ENCODE measurements at regions not wholly inside any gene's neighbourhood (a gene's known extent, or its start where the extent isn't known, plus 50 kb on each side); places are given as distances from the start of the nearest gene placed in this dataset.
"Not testable (repeated sequence)": the region's sequence is repeated elsewhere in the genome, so short reads cannot be mapped to it uniquely, and the experiment has no call there.

GRCh38 chrY:8905141-8905540 is 432.1 kb upstream of the TSPY4 start:
- no peaks in the 10 kb centered on the region for H4K20me1 ChIP-seq (replicated peaks; ENCODE audit: insufficient read depth)
- H3K27me3 ChIP-seq (ENCODE audit: insufficient read depth), result no peaks in the 10 kb centered on the region
- Mint-ChIP-seq H3K4me1 (no peaks in the 10 kb centered on the region), H3K36me3 (ENCODE audit: low read depth) (no peaks in the 10 kb centered on the region; the same call in 2 of the 3 replicates), H3K27ac (no peak overlapping the region), H3K9me3 (peaks cover 64% of the 10 kb centered on the region), H3K27me3 (ENCODE audit: insufficient read depth, low read depth, poor library complexity) (no peaks in the 10 kb centered on the region), H3K4me3 (no peak overlapping the region)
- no peaks in the 10 kb centered on the region for H3K36me3 ChIP-seq (ENCODE audit: insufficient read depth)
- H3K79me2 ChIP-seq (replicated peaks; ENCODE audit: insufficient read depth), result no peaks in the 10 kb centered on the region
- H3K4me1 ChIP-seq (ENCODE audit: insufficient read depth), result no peaks in the 10 kb centered on the region
- H3K4me3 ChIP-seq, result no peak overlapping the region
- H2AFZ ChIP-seq, result no peak overlapping the region
- ATAC-seq, result no peak
- no peaks in the 10 kb centered on the region for H3K9me2 ChIP-seq (ENCODE audit: insufficient read depth)
- TF ChIP-seq EZH2phosphoT487 (IDR thresholded peaks at IDR 0.05; ENCODE audit: unreplicated experiment) (no peak), ZNF462 (CRISPR knock-in tag; IDR thresholded peaks at IDR 0.05) (no peak), ZNF331 (CRISPR knock-in tag; IDR thresholded peaks at IDR 0.05; ENCODE audit: low read depth) (no peak), NANOG (IDR thresholded peaks at IDR 0.05; ENCODE audit: borderline replicate concordance) (no peak)
- no peak overlapping the region for H3K4me2 ChIP-seq
- no peaks in the 10 kb centered on the region for H3F3A ChIP-seq (replicated peaks; ENCODE audit: low read depth)
- peak; percentile 0 for DNase-seq (ENCODE audit: low spot score)
- H3K27ac ChIP-seq (ENCODE audit: low read depth), result no peak overlapping the region

GRCh38 chrY:8922576-8922975 is 414.7 kb upstream of the TSPY4 start:
- H3K79me2 ChIP-seq (replicated peaks; ENCODE audit: insufficient read depth); H3F3A ChIP-seq (replicated peaks; ENCODE audit: low read depth); H3K27ac ChIP-seq (ENCODE audit: low read depth); H3K36me3 Mint-ChIP-seq (ENCODE audit: low read depth); H3K4me1 ChIP-seq (ENCODE audit: insufficient read depth); H3K27ac Mint-ChIP-seq; H3K4me2 ChIP-seq; H2AFZ ChIP-seq; H3K27me3 Mint-ChIP-seq (ENCODE audit: insufficient read depth, low read depth, poor library complexity); ATAC-seq; DNase-seq (ENCODE audit: low spot score); H4K20me1 ChIP-seq (replicated peaks; ENCODE audit: insufficient read depth); H3K27me3 ChIP-seq (ENCODE audit: insufficient read depth); H3K4me1 Mint-ChIP-seq; H3K4me3 Mint-ChIP-seq; H3K36me3 ChIP-seq (ENCODE audit: insufficient read depth); H3K4me3 ChIP-seq; H3K9me2 ChIP-seq (ENCODE audit: insufficient read depth): not testable (repeated sequence)
- H3K9me3 Mint-ChIP-seq, result peaks cover 71% of the 10 kb centered on the region
